GM12892 (cell line): ENCODE measurements at regions not wholly inside any gene's neighbourhood (a gene's known extent, or its start where the extent isn't known, plus 50 kb on each side); places are given as distances from the start of the nearest gene placed in this dataset.

ENCODE experiments used
- POLR2A ChIP-seq: IDR thresholded peaks from 2 replicates; pipeline ENCODE4 v1.6.1; 2011; ENCODE audit warnings: low read depth, low read length, control low read depth
- POLR2AphosphoS5 ChIP-seq: IDR thresholded peaks from 2 replicates; pipeline ENCODE4 v1.6.1; 2011; ENCODE audit warnings: low read depth, low read length, control low read depth
- TAF1 ChIP-seq: IDR thresholded peaks from 2 replicates; pipeline ENCODE4 v1.6.1; 2011; ENCODE audit warnings: low read depth, mild to moderate bottlenecking, control low read depth, low read length, borderline replicate concordance

DNA sequence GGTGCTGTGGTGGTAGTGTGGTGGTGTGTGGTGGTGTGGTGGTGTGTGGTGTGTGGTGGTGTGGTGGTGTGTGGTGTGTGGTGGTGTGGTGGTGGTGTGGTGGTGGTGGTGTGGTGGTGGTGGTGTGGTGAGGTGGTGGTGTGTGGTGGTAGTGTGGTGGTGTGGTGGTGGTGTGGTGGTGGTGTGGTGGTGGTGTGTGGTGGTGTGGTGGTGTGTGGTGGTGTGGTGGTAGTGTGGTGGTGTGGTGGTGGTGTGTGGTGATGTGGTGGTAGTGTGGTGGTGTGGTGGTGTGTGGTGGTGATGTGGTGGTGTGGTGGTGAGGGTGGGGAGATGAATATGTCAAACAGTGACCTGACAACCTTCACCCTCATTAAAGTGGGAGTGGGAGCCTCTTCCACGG is 55.6 kb upstream of the DLGAP1 start:
- TF ChIP-seq POLR2AphosphoS5 (no peak), POLR2A (no peak), TAF1 (no peak)
